Activated CD8-positive, alpha-beta T cell treated with anti-CD3 and anti-CD28 coated beads for 36 hours (primary cell): ENCODE measurements at regions not wholly inside any gene's neighbourhood (a gene's known extent, or its start where the extent isn't known, plus 50 kb on each side); places are given as distances from the start of the nearest gene placed in this dataset.

Experiments
- ATAC-seq: fragments of 200-7000 bp; cut with Tn5 transposase; one replicate; pipeline ENCODE4 v1.10.0; 2021; ENCODE audit warnings: mild to moderate bottlenecking, moderate library complexity
- CTCF ChIA-PET: fragments of 350-600 bp; sonication (Branson Sonifier 250); formaldehyde crosslinking; loops from one replicate; lab custom pipeline; 2021; ENCODE audit warnings: antibody characterized with exemption; lab: Charles Lee
- POLR2A ChIA-PET: fragments of 350-600 bp; sonication (Branson Sonifier 250); formaldehyde crosslinking; loops from one replicate; lab custom pipeline; 2021; ENCODE audit warnings: antibody characterized with exemption; lab: Charles Lee
- DNase-seq: peaks from one replicate; pipeline ENCODE4 v3.0.0-alpha.2; 2020
- H3K27ac Mint-ChIP-seq: one replicate; pipeline ENCODE4 v1.8.0; 2021; ENCODE audit warnings: mild to moderate bottlenecking, mixed read lengths
- H3K27me3 Mint-ChIP-seq: one replicate; pipeline ENCODE4 v1.8.0; 2021; ENCODE audit warnings: mixed read lengths
- H3K36me3 Mint-ChIP-seq: one replicate; pipeline ENCODE4 v1.8.0; 2021; ENCODE audit warnings: low read depth, mixed read lengths
- H3K4me1 Mint-ChIP-seq: one replicate; pipeline ENCODE4 v1.8.0; 2021; ENCODE audit warnings: low read depth, mixed read lengths
- H3K4me3 Mint-ChIP-seq: one replicate; pipeline ENCODE4 v1.8.0; 2021; ENCODE audit warnings: mild to moderate bottlenecking, moderate library complexity, mixed read lengths
- H3K9me3 Mint-ChIP-seq: one replicate; pipeline ENCODE4 v1.8.0; 2021; ENCODE audit warnings: mixed read lengths
- CTCF ChIP-seq: fragments of 200-600 bp; IDR thresholded peaks from one replicate; pipeline ENCODE4 v1.8.0; 2022; ENCODE audit warnings: antibody characterized with exemption, mild to moderate bottlenecking
- intact Hi-C: fragments of 100-400 bp; cut with micrococcal nuclease; formaldehyde crosslinking; loops from one replicate; pipeline ENCODE4 v1.10.0; 2022

- ATAC-seq (no peak), DNase-seq (no peak)
- H3K9me3 Mint-ChIP-seq = no peaks in the 10 kb centered on the region
- intact Hi-C loops = no loop called here
- H3K4me1 Mint-ChIP-seq = peaks cover 10% of the 10 kb centered on the region
- H3K27ac Mint-ChIP-seq = no peak overlapping the region
- H3K27me3 Mint-ChIP-seq = peaks cover 19% of the 10 kb centered on the region
- ChIA-PET POLR2A (interaction anchor here (0.6 kb wide), 1 partner anchor 1511 kb away, joined by 3 read pairs; no protein-coding TSS in a partner anchor), CTCF (no interaction called here)
- H3K36me3 Mint-ChIP-seq = no peaks in the 10 kb centered on the region
- no peak overlapping the region for H3K4me3 Mint-ChIP-seq
- TF ChIP-seq CTCF = no peak
These were observed 68.6 kb upstream of the MRTFB start for GRCh38 chr16:14002416-14002990.

DNA sequence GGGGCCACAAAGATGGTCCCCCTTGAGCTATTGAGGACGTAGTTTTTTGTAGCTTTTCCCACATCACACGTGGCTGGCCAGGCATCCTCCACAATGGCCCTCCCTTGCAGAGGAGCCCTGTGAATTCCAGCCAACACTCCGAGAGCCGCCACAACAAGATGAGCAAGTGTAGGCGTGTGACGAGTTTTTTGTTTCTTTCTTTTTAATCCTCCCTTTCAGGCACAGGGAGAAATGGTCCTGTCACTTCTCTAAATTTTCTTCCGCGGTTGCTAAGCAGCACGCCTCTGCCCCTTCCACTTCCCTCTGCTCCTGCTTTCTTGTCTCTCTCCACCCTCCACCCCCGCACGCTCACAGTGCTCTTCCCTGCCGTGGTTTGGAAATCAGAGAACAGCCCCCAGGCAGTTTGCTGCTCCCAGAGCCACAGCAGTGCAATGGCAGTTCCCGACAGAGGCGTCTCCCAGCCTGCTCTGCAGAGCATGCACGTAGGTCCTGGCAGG lies 68.0 kb upstream of the MRTFB start:
- Mint-ChIP-seq H3K4me1 (peaks cover 6% of the 10 kb centered on the region), H3K27me3 (peaks cover 19% of the 10 kb centered on the region), H3K36me3 (no peaks in the 10 kb centered on the region), H3K9me3 (no peaks in the 10 kb centered on the region), H3K27ac (no peak overlapping the region), H3K4me3 (no peak overlapping the region)
- intact Hi-C loops = no loop called here
- CTCF ChIA-PET = no interaction called here
- POLR2A ChIA-PET = no interaction called here
- DNase-seq = no peak
- no peak for TF ChIP-seq CTCF
- no peak for ATAC-seq

DNA sequence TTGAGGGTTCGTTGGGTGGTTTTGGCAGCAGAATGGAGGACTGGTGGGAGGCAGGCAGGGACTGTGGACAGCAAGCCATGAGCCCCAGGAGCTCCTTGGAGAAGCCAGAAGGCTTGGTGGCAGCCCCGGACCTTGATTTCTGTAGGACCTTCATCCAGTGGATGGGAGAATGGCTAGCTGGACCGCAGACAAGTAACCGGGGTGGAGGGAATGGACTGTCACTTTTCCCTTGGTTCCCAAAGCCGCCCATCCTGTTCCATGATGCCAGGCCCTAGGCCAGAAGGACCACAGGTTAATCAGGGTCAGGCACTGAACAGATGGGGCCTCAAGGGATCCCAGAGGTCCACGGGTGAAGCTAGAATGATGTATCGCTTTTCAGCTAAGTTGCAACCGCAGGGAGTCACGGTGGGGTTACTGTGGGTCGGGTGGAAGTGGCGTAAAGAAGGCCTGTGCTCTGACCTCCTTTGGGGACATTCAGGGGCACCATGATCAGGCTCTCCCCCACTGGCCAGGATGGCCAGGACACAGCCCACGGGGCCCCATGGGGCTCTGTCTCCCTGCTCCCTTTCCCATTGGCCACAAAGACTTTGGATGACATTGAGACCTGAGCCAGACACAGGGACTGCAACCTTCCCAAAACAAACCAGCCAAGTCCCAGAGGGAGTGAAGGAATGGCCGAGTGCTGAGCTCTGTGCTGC lies 66.9 kb upstream of the MRTFB start:
- H3K27me3 Mint-ChIP-seq = peaks cover 19% of the 10 kb centered on the region
- no peaks in the 10 kb centered on the region for H3K36me3 Mint-ChIP-seq
- H3K4me1 Mint-ChIP-seq = peaks cover 6% of the 10 kb centered on the region
- H3K27ac Mint-ChIP-seq = no peak overlapping the region
- intact Hi-C loops = no loop called here
- DNase-seq (no peak), ATAC-seq (no peak)
- POLR2A ChIA-PET = no interaction called here
- TF ChIP-seq CTCF = no peak
- H3K9me3 Mint-ChIP-seq = no peaks in the 10 kb centered on the region
- no peak overlapping the region for H3K4me3 Mint-ChIP-seq
- CTCF ChIA-PET = interaction anchor here (0.6 to 1.4 kb wide), 3 partner anchors 21 to 80 kb away, joined by 3 to 4 read pairs (median 3); no protein-coding TSS in a partner anchor

DNA sequence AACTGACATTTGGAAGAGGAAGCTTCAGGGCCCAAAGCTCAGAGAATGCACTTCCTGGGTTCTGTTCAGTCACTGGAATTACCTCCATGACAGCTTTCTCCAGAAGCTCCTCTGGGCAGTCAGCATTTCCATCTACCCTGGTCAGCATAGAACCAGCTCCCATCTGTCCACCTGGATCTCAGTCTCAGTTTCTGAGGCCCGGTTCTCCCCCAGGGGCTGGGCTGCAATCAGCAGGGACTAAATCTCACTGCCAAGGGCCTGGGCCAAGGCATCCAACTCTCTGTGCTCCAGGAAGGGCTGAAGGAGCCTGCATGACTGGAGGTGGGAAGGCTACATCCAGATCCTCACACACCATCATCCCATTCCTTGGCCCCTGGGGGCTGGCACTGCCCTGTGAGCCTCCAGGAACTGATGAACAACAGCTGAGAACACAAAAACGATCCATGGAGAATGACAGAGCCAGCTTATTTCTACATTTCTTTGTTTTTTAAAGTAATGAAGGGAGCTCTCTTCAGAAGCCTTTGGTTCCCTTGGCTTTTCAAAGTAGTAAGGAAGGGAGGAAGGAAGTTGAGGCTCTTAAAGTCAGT lies 66.3 kb upstream of the MRTFB start:
- no peak for DNase-seq
- CTCF ChIA-PET = interaction anchor here (0.6 to 1.4 kb wide), 3 partner anchors 20 to 81 kb away, joined by 3 to 4 read pairs (median 3); no protein-coding TSS in a partner anchor

More for the DNA sequence above, 66.3 kb upstream of the MRTFB start:
- Mint-ChIP-seq H3K4me1 (peaks cover 6% of the 10 kb centered on the region), H3K27ac (no peak overlapping the region), H3K27me3 (peaks cover 23% of the 10 kb centered on the region), H3K36me3 (no peaks in the 10 kb centered on the region), H3K9me3 (no peaks in the 10 kb centered on the region), H3K4me3 (no peak overlapping the region)
- POLR2A ChIA-PET = no interaction called here
- no peak for TF ChIP-seq CTCF
- no peak for ATAC-seq
- intact Hi-C loops = no loop called here
